GM21367 (cell line): ENCODE measurements at regions not wholly inside any gene's neighbourhood (a gene's known extent, or its start where the extent isn't known, plus 50 kb on each side); places are given as distances from the start of the nearest gene placed in this dataset.
"Not testable (repeated sequence)": the region's sequence is repeated elsewhere in the genome, so short reads cannot be mapped to it uniquely, and the experiment has no call there.

Experiments used
- ATAC-seq: cut with Tn5 transposase; IDR thresholded peaks from one replicate; pipeline ENCODE4 v1.9.1; 2021; ENCODE audit not compliant: unreplicated experiment

DNA sequence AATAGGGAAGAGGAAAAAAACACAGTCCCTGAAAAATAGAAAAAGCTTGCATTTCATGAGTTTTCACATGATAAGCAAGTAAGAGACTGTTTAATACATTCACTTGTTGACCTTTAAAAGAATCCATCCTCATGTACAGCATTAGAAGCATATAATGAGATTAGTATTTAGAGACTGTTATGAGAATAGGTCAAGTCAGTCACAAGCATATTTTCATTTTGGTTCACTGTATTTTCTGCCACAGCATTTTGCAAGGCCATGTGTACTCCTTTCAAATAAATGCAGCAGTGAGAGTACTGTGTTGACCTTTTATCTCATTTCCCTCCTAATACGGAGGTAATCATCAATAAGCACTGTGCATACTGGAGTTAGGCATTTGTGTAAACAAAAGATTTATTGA lies 162.2 kb upstream of the SETMAR start:
- ATAC-seq: no peak

DNA sequence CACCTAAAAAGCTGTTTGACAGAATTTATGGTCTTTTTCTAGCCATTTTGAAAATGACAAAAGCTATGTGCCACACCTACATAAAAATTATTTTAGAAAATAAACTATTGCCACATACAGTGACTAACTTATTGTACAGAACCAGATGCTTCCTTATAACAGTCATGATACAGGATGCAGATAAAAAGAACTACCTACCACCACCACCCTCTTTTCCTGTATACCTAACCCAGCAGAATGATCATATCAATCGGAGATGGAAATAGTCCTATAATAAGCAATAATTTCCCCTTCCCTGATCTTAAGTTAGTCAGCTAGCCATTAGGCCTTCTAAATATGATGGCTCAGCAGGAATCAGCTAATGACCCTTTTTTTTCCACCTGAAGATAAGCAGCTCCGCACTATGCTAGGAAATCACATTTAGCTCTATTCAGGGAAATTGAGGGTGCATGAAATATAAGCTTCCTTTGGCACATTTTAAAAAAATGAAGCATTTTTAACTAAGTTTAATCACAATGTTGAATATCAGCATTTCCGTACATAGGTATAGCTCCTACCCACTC lies 155.5 kb upstream of the SETMAR start:
- ATAC-seq: no peak

DNA sequence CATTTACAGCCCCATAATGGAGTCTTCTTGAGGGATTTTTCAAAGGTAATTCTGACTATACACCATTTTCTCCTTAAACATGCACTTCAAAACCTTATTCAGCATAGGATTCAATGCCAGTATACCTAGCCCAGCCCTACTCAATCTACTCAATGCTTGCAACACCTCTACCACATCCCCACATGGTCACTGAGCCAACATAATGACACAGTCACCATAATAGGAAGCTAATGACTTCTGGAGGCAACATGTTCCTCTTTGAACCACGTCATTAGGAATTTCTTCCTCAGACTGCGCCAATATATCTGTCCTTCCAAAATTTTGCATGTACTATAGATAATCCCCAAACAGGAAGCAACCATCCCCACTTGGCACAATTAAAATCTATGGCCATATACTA lies 153.9 kb upstream of the SETMAR start:
- ATAC-seq: no peak

DNA sequence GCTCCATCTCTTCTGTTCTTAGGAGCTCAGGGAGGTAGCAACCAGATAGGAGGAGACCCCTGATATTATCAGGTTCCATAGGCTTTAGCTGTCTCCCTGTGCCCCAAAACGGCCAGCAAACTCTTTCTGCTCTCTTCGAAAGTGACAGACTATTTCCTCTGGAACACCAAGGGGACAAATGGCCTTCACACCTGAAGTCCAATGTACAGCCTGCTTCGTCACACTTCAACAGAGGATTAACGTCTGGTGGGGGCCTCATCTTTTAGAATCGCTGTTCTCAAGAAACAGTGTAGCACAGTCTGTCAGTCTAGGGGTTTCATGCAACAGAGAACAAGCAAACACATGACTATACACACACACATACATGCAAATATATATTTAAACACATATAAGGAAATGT lies 152.4 kb upstream of the SETMAR start:
- no peak for ATAC-seq

DNA sequence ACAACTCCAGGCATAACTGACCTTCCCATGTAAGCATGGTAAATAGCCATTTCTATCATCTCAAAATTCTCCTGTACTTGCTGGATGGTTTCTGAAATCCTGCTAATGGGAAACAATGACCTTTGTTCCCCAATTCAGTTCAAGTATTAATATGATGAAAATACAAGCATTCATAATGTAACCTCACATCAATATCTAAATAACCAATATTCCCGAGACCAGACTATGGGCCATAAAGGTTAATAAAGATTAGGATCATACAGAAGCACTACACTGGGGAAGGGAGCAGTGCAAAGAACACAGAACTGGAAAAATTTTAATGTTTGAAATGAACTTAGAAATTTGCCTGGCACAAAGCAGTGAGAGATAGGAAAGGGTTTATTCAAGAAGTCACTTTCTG lies 151.3 kb upstream of the SETMAR start:
- no peak for ATAC-seq

DNA sequence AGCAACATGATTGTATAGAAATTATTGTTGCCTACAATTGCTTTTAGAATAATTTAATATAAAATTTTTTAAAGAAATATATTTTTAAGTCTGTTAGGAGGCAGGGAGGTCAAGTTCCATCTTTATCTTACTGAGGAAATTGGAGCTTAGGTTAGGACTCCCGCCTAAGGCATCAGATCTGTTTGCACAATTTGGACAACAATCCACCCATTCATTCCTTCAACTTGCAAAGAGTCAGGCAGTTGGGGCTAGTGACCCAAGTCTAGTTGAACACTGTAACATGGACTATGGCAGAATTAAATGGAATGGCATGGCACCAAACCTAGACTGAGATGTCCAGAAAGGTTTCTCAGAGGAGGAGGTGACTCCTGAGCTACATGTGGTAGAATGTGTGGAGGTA lies 149.4 kb upstream of the SETMAR start:
- no peak for ATAC-seq

DNA sequence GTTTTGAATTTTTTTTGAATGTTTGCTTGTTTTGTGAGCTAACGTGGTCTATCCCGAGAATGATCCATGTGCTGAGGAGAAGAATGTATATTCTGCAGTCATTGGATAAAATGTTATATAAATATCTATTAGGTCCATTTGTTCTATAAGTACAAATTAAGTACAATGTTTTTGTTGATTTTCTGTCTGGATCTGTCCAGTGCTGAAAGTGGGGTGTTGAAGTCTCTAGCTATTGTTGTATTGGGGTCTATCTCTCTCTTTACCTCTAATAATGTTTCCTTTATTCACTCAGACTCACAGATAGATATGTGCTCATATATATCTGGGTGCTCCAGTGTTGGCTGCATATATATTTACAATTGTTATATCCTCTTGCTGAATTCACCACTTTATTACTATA lies 144.8 kb upstream of the SETMAR start:
- no peak for ATAC-seq

DNA sequence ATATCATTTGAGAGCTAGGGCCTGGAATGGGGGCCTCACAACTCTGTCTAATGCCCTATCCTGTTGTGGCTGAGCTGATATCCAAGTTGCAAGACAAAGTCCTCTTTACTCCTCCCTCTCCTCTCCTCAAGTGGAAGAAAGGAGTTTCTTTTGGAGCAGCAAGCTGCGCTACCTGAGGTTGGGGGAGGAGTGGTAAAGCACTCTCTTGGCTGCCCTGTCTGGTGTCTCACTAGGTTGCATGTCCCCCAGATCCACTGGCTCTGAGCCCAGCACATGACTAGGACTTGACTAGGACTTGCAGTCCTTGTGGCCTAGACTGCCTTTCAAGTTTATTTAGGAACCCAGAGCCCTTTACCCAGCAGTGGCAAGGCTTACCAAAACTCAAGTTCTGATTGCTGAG lies 141.1 kb upstream of the SETMAR start:
- no peak for ATAC-seq

DNA sequence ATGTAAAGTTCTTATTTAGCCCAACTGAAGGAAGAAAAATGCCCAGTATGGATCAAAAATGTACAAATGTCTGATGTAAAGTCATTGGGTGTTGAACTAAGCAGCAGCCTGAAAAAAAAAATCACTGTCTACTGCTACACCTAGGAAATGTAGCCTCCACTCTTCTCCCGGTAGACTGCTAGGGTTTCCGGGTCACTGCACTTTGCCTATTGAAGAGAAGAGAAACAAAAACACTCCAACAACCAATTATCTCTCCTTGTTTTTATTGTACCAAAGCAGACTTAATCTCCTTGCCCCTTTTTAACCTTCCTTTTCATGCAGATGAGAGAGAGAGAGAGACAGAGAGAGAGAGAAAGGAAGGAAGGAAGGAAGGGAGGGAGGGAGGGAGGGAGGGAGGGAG lies 140.2 kb upstream of the SETMAR start:
- ATAC-seq: no peak

DNA sequence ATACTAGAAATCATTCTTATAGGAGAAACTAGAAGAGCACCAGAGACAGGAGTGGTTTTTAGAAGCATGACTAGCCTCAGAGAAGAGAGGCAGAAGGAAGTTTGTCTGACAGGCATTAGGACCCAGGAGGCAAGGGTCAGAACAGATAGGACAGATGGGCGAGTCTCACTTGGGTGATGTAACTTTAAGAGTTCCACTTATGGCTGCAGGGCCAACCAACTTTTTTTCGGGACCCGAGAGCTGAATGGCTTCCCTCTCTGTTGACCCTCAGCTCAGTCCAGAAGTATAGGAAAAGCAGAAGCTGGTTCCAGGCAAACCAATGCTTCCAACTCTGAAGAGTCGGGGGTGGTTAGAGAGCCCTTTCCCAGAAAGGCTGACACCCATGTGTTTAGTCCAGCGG lies 136.6 kb upstream of the SETMAR start:
- no peak for ATAC-seq

DNA sequence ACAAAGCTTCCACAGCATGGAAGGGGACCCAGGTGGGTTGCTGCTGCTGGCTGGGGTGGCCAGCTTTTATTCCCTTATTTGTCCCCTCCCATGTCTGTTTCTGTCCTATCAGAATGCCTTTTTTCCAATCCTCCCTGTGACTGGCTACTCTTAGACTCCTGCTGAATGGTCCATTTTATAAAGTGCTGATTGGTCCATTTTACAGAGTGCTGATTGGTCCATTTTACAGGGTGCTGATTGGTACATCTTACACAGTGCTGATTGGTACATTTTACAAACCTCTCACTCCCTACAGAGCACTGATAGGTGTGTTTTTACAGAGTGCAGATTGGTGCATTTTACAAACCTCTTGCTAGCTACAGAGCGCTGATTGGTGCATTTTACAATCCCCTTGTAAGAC lies 135.9 kb upstream of the SETMAR start:
- ATAC-seq: not testable (repeated sequence)

DNA sequence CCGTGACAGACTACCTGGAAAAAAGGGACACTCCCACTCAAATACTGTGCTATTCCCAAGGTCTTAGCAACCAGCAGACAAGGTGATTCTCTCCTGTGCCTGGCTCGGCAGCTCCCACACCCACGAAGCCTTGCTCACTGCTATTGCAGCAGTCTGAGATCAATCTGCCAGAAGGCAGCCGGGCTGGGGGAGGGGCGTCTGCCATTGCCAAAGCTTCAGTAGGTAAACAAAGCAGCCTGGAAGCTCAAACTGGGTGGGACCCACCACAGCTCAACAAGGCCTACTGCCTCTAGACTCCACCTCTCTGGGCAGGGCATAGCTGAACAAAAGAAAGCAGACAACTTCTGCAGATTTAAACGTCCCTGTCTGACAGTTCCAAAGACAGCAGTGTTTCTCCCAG lies 128.4 kb upstream of the SETMAR start:
- no peak for ATAC-seq

DNA sequence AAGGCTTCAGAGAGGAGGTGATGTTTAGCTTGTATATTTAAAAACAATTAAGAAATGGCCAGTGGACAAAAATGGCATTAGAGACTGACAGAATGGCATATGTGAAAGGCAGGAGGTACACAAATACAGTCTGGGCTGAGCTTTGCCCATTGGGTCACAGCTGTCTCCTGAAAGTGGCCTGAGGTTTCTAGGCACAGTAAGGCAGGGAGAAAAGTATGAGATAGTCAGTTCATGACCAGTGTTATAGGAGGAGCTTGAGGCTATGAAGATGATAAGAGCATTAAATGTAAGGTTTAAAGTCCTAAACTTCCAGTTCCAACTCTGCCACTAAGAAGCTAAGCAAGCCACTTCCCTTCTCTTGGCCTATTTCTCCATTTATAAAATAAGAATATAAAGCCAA lies 111.2 kb upstream of the SETMAR start:
- ATAC-seq: no peak

DNA sequence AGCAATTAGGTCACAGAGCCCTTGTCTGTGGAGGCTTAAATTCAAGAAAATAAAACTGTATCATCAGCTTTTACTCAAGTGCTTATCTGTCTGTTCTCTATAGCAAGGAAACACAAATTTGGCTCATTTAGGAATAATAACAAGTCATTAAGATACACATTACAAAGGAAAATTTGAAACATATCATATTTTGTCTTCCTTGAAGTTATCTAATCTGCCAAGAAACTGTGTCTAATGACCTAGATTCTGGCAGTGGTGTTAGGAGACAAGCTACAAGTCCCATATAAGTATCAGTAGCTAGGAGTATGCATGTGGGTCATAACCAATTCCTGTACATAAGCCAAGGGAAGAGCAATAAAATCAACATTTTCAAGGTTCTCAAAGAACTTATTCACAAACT lies 108.2 kb upstream of the SETMAR start:
- no peak for ATAC-seq

DNA sequence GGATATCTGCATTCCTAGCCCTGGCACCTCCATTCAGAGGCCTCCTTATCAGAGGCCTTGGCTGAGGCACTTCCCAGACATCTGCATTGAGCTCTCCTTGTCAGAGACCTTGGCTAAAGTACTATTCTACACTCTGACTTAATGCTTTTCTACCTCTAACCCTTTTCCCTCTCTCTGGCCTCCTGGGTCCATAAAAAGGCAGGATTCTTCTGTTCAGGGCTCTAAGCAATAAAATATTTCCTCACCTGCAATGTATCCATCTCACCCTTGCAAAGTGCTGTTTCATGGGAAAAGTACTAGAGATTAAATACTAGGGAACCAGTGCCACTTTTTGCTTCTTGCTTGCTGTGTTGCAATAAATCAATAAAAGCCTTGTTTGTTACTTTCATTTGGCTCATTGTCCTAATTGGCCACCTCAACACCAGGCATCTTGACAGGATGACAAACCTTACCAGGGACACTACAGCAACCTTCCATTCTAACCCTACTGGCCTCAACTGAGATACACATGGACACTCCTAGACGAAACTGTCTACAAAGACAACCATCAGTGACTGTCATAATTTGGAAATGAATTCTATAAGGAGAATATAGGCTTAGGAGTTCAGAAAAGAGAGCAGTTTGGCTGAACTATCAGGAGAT lies 106.5 kb upstream of the SETMAR start:
- ATAC-seq: no peak

DNA sequence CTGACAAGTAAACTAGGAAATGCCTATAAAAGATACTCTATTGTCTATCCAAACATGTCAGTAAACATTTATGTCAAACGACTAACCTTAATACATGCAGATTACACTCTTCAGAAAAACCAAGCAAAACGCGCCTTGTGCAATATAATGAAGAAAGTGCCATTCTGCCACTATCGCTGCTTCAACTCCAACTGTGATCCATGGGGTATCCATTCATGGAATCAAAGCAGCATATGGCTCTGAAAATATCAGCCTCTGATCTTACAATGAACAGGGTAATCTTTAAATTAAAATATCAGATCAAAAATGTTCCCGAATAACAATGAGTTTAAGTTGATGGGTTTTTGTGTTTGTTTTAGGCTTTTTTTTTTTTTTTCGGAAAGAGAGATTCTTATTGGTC lies 105.5 kb upstream of the SETMAR start:
- ATAC-seq: no peak

DNA sequence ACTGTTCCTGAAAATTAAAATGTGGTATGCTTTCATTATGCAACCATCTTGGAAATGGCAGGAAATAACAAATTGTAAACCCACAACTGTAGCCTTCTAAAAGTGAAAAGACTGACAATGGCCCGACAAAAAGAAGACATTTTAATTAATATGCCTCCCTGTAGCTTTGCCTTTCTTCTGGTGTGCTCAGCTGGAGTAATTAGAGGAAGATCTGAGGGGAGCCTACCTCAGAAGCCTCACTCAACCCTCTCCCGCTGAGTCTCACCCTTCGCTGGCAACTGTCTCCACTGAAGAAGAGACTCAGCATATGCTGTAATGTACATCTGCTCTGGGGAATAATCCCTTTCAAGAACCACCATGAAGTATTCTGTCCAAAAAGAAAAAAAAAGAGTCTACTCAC lies 104.7 kb upstream of the SETMAR start:
- no peak for ATAC-seq

DNA sequence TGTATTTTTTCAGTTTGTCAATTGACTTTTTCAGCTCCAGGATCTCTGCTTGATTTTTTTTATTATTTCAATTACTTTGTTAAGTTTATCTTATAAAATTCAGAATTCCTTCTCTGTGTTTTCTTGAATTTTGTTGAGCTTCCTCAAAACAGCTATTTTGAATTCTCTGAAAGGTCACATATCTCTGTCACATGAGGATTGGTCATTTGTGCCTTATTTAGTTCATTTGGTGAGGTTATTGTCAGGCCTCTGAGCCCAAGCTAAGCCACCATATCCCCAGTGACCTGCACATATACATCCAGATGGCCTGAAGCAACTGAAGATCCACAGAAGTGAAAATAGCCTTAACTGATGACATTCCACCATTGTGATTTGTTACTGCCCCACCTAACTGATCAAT lies 98.4 kb upstream of the SETMAR start:
- not testable (repeated sequence) for ATAC-seq

DNA sequence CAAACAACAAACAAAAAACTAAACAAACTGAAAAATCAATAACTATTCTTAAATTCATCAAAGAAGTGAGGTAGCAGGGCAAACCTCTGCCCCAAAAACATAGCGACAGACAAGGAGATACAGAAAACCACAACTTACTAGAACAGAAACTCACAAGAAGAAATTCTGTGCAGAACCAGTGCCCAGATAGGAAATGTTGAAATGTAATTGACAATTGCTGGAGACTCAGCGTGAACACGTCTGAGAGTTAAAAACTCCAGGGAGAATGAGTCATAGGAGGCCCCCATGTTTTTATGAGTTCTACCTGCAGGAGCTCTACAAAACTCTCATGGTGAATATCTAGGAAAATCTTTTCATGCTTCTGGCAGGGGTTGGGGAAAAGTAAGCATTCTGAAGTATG lies 95.5 kb upstream of the SETMAR start:
- no peak for ATAC-seq

DNA sequence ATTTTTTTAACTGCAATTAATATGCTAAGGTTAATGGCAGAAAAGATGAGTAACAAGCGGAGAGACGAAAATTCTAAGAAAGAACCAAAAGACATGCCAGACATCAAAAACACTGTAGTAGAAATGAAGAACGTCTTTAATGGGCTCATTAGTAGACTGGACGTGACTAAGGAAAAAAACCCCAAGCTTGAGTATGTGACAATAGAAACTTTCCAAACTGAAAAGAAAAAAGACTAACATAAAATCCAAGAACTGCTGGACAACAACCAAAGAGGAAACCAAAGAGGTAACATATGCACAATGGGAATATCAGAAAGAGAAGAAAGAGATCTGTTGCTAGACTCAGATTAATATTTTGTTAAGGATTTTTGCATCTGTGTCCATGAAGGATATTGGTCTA lies 94.6 kb upstream of the SETMAR start:
- ATAC-seq: no peak

DNA sequence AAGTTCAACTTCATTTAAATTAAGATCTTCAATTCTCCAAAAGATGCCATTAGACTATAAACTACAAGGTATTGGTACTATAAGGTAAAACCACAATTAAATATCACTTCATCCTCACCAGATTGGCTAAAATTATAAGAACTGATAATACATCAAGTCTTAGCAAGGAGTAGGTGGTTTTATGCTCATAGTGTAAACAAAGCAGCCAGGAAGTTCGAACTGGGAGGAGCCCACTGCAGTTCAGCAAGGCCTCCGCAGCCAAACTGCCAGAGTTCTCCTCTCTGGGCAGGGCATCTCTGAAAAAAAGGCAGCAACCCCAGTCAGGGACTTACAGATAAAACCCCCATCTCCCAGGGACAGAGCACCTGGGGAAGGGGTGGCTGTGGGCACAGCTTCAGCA lies 91.6 kb upstream of the SETMAR start:
- ATAC-seq: no peak

DNA sequence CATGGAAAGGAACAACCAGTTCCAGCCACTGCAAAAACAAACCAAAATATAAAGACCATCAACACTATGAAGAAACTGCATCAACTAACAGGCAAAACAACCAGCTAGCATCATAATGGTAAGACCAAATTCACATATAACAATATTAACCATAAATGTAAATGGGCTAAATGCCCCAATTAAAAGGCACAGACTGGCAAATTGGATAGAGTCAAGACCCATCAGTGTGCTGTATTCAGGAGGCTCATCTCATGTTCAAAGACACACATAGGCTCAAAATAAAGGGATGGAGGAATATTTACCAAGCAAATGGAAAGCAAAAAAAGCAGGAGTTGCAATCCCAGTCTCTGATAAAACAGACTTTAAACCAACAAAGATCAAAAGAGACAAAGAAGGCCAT lies 89.7 kb upstream of the SETMAR start:
- not testable (repeated sequence) for ATAC-seq

DNA sequence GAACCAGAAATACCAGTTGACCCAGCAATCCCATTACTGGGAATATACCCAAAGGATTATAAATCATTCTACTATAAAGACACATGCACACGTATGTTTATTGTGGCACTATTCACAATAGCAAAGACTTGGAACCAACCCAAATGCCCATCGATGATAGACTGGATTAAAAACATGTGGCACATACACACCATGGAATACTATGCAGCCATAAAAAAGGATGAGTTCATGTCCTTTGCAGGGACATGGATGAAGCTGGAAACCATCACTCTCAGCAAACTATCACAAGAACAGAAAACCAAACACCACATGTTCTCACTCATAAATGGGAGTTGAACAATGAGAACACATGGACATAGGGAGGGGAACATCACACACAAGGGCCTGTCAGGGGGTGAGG lies 86.2 kb upstream of the SETMAR start:
- not testable (repeated sequence) for ATAC-seq
